NCI-H524 (cell line): ENCODE measurements at regions not wholly inside any gene's neighbourhood (a gene's known extent, or its start where the extent isn't known, plus 50 kb on each side); places are given as distances from the start of the nearest gene placed in this dataset.
A peak's percentile ranks its signal among the peaks of the same experiment; 100 is the strongest.

Experiments
- DNase-seq, 2 experiments: peaks; one replicate each; lab custom pipeline; 2025; lab: John Stamatoyannopoulos, UW

DNA sequence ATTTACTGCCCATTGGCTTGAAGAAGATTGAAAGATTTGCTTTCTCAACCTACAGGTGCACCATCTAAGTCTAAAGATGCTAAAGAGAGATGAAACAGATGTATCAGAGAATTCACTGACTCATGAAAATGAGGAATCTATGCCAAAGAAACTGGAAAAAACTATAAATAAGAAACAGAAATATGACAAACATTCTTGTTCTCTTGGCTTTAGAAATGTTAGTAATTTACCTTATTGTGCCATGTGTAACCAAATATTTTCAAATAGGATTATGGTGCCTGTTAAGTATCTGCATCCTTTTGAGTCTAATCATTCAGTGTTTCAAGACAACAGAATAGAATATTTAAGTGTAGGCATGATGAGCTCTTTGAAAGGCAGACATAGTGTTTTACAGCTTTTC lies 271.5 kb downstream of the MEX3B start:
- no peak for DNase-seq

DNA sequence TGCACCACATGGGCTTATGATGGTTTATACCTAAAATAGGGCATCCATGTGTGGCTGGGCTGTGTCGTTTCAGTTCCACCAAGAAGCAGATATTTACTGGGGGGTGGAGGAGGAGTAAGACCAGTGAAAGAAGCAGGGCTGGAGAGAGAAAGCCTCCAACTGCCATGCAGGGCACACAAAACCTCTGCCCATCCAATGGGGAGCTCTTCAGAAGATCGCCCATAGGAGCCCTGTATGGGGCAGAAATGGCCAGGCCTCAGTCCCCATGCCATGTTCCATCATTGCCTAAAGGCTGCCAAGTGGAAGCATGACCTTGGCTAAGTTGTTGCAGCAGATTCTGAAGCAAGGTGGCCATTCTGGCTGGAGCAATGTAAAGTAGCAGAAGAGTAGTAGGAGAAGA lies 277.0 kb downstream of the MEX3B start:
- no peak for DNase-seq

DNA sequence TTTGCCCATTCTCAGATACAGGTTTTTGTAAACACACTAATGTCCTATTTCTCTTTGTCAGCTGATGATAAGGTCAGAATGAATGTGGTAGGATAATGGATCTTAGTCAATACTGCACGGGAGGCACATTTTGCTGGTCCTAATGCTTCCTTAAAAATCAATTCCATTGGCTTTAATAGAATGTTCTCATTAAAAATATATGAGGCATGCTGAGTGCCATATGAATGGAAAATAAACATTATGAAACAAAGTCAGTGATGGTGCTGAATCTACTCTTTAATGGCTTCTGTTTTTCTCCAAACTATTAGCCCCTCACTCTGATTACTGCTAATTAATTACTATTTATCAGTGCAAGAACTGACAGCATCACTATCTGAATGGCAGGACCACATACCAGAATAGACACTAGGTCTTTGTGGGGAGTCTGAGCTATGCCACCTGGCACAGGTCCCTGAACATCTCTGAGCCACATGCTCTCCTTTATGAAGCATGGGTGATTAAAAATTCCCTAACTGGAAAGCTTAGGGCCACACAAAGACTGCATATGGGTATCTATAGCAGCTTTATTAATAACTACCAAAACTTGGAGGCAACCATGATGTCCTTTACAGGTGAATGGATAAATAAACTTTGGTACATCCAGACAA lies 278.9 kb downstream of the MEX3B start:
- no peak for DNase-seq

DNA sequence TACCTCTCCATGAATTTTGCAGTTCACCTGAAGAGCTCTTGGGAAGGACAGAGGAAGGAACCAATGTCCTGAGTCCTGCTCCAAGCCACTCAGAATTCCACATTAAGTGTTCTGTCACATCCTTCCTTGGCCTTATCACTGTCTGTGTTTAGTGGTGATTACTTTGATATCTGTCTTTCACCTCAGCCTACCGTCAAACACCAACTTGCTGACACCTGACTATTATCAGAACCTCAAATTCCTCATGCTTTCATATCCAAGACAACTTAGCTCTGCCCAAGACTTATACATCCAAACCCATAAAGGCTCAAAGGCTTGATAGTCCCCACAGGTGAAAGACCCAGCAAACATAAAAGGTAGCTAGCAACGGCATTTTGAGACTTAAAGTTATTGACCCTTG lies 280.0 kb downstream of the MEX3B start:
- no peak for DNase-seq

DNA sequence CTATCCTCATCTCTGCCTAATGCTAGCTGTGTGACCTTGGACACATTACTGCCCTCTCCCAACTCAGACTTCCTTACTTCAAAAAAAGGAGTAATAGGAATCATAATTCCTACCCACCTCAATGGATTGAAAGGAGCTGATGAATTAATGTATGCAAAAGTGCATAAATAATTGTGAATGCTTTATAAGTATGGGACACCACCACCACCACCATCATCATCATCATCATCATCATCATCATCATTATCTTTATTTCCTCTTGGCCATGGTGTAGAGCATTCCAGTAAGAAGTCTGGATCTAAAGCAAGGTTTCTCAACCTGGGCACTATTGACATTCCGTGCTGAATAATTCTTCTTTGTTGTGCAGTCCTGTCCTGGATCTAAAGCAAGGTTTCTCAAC lies 282.5 kb downstream of the MEX3B start:
- no peak for DNase-seq

DNA sequence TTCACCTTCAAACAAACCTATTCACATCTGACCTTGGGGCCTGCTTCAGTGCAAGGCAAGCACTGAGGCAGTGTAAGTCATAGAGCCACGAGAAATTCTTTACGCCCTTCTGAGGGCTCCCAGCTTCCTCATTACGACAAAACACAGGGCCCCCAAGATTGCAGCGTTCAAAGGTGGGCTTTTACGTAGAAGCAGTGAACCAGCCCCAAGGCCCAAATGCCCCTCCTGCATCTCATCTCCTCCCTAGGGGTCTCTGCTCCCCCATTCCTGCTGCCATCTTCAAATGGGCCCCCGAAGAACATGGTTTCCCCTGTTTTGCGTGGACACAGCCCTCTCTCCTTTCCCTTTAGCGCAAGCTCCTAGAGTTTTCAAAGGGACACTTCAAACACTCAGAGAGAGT lies 285.1 kb downstream of the MEX3B start:
- no peak for DNase-seq

DNA sequence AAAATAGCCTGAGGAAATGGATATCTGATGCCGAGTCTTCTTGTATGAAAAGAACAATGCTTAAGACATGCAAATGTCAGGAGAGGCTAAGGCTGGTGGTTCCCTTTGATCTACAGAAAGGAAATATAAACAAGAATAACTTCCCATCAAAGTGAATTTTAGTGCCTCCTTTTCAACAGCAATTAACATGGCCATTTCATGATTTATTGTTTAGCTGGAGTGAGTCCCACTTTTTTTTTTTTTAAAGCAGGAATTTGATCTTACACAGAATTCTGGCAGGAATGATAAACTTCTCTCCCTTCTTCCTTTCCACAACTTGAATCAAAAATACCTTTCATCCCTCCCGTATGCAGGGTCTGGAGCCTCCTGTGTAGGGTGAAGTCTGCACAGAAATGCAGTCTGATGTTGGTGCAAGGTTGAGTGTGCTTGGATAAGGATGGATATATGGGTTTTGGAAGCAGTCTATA lies 287.0 kb downstream of the MEX3B start:
- no peak for DNase-seq

DNA sequence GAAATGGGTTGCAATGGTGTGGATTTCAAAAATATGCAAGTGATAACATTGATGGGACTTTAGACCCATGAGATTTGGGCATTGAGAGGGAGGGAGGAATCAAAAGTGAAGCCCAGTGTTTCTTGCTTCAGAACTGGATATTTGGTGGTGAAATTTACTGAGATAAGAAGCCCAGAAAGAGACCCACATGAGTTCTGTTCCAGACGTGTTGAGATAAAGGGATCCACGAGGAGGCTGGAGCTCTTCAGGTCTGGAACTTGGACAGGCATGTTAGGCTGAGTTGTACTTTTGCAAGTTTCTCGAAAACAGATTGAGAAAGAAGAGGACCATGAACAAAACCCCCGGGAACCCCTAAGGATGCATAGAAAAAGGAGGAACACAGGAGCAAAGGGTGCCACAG lies 290.2 kb downstream of the MEX3B start:
- DNase-seq: no peak

DNA sequence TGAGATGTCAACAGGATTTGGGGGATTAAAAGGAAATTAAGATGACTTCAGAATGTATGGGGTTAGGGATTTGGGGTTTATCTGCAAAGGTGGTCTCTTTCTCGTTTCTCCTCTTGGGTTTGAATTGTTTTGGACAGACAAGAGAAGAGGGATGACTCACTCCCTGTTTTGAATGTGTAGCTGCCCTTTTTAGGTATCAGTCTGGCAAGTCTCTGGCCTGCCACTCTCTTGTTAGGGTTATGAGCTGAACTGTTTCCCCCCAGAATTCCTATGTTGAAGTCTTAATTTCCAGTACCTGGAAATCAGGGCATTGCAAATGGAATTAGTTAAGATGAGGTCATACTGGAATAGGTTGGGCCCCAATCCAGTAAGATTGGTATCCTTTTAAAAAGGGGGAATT lies 291.7 kb downstream of the MEX3B start:
- peak in 1 of 2 experiments; percentile 66 for DNase-seq

DNA sequence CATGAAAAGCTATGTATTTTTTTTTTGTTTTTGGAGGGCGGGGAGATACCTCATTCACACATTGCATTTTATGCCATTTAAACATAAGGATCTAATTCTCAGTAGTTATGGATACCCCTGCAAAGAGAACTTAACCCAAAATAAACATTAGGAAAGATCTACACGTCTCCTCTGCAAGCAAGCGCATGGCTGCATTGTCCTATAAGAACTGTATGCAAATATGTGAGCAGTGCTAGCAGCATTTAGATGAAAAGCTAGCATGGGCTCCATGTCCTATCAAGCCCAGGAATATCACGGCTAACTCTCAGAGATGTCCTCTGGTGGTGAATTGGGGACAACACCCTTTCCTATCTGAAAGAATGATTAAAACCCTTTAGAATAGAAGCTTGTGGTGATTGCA lies 292.8 kb downstream of the MEX3B start:
- peak in 1 of 2 experiments; percentile 77 for DNase-seq

DNA sequence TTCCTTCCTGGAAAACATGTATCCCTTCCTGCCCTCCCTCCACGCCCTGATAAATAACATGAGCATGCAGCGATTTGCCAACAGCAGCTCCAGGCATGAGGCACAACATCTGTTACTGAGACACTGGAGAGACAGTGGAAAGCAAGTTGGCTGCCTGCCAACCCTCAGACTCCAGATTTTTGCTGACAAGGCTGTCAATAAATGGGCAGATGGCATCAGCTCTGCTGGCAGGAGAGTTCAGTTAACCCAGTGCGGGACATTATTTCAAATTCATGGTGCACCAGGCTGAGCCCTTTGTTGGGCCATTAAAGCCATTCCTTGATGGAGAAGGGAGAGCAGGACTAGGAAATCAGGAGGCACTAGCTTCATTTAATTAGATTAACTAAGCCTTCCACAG lies 293.3 kb downstream of the MEX3B start:
- peak; percentile 99 to 100 for DNase-seq

DNA sequence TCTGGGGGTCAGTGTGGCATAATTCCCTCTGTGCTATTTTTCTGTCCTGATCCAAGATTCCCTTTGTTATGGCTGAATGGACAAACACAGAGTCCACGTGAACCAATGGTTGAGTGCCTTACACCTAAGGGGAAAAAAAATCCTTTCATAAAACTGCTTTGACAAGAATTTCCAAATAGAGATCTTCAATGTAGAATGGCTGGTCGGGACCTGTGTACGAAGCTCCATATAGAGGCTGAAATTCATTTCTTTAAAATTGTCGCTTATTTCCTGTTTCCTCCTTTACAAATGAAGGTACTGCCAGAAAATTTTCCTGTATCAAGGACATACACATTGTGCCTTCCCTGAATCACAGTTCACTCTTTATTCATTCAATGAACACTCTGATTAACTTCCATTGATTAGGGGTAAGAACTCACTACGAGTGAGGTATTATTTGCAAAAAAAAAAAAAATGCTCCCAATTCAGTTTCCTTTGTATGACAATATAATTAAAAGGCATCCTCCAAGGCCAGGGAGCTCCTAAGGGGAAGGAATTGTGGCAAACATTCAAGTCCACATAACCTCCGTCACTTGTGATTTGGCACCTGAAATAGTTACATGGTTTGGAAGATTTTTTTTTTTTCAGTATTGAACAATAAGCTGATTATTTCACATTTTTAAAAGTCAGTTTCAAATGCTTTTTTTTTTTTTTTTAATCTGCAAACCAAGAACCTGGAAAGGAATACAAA lies 293.8 kb downstream of the MEX3B start:
- DNase-seq: peak in 1 of 2 experiments; percentile 43

DNA sequence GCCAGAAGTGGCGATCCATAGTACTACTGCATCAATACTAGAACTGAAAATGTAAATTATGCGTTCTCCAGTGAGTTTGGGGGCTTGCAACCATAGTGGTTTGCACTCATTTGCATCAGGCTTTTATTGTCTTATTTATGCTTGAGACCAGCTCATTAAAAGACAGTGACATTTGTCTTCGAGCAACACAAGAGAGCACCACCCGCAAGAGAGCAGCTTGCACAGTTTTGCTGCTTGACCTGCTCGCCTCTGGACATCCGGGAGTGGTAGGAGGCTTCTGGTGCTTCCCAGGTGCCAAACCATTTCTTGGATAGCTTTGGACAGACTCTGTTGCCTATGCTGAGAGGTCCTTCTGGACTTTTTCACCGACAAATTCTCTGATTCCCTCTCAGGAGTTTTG lies 294.6 kb downstream of the MEX3B start:
- DNase-seq: peak in 1 of 2 experiments; percentile 43

DNA sequence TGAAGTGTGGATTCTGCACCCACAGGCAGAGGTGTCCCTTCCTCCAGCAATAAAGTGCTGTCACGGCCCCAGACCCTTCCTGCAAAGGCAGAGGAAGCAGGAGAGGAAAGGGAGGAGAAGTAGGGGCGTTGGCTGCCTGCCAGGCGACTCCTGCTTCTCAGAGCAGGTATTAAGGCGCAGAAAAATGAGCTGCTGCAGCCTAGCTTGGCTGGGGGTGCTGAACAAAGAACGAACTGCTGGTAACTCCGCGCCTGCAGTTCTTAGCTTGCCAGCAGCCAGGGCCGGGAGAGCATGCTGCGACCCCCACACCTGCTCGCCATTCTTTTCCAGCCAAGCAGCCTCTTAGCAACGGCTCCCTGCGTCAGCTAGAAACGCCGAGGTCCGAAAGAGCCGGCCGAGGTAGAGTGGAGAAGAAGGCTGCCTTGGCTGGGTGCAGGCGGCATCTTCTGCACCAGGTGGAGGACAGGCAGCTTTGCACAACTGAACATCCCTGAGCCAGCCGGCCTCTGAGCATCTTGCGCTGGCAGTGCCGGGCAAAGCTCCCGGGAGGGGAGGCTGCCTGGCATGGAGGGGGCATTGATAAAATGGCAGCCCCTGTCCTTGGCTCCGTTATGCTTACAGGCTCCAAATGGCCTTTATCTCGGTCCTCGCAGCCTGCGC lies 296.0 kb downstream of the MEX3B start:
- DNase-seq: peak in 1 of 2 experiments; percentile 51

DNA sequence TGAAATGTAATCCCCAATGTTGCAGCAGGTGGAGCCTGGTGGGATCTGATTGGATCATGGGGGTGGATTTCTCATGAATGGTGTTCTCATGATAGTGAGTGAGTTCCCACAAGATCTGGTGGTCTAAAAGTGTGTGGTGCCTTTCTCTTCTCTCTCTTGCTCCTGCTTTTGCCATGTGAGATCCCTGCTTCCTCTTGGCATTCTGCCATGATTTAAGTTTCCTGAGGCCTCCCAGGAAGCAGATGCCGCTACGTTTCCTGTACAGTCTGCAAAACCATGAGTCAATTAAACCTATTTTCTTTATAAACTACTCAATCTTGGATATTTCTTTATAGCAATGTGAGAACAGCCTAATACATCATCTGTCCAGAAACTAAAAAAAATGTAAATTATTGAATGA lies 298.3 kb downstream of the MEX3B start:
- peak in 1 of 2 experiments; percentile 23 for DNase-seq

DNA sequence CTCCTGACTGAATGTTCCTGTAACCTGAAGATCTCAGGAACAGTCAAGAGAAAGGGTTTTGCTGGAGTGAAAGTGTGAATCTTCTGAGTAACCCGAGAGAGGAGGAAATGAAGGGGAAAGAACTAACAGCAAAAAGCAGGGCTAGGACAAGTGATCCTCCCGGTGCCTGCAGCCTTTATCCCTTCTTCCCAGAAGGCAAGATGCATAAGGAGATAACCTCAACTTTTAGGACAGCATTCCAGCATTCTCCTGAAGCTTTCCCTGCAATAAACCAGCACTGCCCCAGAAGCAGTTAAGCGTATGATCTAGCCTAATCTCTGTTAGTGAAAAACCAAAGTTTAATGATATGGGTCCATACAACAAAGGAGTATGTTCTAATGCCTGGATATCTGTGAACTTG lies 298.8 kb downstream of the MEX3B start:
- peak in 1 of 2 experiments; percentile 23 for DNase-seq

DNA sequence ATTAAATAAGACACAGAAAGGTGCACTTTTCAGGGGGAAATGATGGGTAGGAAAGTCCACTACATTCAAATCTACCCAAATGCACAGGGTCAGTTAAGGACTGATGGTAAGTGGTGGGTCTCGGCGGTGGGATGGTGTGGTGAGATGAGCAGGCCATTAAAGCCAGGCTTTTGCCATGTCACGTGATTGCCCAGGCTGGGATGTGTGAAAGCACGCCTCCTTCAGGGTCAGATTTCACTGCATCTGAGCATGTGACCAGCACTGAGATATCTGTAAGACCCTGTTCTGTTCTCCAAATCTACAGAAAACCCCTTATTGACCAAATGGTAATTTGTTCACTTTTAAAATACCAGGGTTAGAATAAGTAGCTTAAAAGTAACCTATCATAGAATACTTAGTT lies 301.5 kb downstream of the MEX3B start:
- DNase-seq: no peak

DNA sequence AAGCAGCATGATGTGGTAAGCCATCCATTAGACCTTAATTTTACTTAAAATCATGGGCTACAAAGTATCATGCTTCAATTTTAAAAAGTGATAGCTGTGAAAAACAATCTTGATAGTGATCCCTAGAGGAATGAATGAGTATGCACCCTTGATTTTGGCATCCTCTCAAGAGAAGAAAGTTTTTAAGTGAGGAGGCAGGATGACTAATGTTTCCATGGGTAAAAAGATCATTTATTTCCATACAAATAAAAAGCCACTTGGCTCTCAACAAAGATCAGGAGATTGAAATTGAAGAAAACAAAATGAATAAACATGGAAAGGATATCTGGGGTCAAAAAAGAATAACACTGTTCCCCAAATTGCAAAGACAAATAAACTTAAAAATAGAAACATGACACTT lies 305.4 kb downstream of the MEX3B start:
- DNase-seq: no peak

DNA sequence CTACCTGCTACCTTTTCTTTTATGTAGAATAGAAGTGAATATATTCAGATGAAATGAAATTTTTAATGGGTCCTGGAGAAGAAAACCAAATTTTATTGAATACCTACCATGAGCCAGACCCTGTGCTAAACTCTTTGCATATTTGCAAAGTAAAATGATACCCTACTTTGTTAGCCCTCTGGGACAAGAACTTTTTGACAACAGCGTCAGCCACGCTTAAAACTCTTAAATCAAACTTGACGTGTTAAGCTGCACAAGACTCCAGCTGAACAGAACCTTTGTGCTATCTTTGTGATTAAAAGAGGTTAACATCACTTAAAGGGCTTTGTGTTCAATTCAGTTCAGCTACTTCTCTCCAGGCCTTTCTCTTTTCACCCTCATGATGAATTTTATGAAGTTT lies 316.5 kb downstream of the MEX3B start:
- DNase-seq: no peak

DNA sequence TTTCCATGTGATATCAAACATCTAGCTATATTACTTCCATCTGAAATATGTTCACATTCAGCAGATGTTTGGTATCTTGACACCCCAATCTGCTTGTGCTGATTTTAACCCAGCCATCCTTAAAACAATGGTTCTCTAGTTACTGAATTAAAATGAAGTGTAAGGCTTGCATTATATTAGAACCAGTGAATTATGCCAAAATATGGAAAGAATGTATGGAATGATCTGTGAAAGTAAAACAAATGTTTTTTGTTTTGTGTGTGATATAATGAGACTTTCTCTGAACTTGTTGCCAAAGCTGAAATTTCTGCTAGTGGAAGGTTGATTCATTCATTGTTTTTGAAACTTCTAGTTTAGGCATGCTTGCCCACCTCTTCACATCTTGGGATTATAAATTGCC lies 317.1 kb downstream of the MEX3B start:
- DNase-seq: no peak

DNA sequence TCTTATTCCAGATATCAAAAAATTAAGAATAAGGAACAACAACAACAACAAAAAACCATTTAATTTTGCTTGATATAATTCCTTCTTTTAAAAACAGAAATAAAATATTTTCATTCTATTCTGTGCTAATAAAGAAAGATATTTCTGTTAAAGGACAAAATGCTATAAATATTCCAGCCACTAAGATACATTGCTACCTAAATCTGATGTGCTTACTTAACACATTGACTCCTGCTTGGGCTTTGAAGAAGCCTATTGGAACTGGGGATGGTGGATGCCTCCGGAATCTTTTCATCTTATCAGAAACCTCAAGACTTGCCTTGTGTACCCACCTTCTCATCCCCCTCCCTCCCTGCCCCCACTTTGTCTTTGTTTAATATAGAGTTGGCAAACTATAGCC lies 320.2 kb downstream of the MEX3B start:
- DNase-seq: no peak

DNA sequence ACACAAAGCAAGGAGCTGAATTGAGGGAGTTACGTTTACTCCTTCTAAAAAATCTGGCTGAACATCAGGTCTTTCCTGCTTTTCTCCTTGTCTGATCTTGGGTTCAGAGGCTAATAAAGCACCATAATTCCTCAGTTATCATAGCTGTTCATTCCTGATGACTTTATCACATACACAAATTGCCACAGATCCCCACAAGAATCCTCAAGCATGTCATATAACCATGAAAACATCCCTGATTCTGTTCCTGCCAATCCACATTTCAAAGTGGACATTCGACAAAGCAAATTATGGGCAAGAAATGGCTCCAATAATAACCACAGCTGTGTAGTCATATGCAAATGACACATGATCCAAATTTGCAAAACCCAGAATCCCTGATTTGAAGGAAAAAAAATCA lies 321.3 kb downstream of the MEX3B start:
- DNase-seq: no peak

DNA sequence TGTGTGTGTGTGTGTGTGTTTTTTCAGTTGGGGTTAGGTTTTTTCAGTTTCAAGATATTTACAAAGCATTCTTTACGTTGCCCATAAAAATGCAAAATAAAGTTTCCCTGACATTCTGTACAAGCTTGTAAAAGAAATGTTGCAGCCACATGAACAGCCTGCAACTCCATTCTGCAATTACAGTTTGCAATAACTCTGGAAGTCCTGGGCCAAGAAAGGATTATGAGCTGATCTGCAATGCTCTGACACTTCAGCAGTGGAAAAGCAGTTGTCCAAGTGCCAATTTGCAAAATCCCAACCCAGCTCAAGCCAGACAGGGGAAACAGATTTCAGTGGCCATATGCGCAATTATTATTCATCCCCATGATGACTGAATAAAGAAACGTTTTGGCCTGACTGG lies 322.1 kb downstream of the MEX3B start:
- DNase-seq: peak; percentile 77 to 86
